ENCODE measurements at regions not wholly inside any gene's neighbourhood (a gene's known extent, or its start where the extent isn't known, plus 50 kb on each side); places are given as distances from the start of the nearest gene placed in this dataset.

DNA sequence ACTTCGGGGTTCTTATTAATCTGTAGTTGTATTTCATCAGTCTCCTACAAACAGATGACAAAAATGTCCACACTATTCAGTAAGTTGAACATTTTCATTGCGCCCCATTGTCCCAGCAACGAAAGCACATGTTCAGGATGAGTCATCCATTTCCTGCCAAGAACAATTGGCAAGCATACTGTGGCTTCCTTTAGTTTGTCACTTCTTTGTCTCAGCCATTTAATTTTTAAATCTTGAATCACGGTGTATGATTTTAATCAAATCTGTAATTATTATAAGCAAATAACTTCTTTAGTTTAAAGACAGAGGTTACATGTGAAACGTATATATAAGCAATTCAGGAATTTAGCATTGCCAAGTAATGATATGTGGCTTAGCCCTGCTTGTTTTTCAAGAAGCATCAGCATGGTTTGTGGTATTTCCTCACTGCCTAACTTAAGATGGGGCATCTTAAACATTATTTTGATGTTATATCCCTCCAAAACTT, 211.3 kb upstream of the KRR1 start (continued):
- TF ChIP-seq IFI16 (CRISPR knock-in tag; IDR thresholded peaks at IDR 0.05) (no peak), RBFOX2 (IDR thresholded peaks at IDR 0.05; ENCODE audit: low read depth, low read length) (no peak), FOS (IDR thresholded peaks at IDR 0.05; ENCODE audit: extremely low read depth, insufficient read length) (peak; percentile 36), HMG20A (CRISPR knock-in tag; conservative IDR thresholded peaks at IDR 0.05) (no peak), ZNF311 (CRISPR knock-in tag; IDR thresholded peaks at IDR 0.05) (peak; percentile 63; the same call in 1 of the 2 replicates), HCFC1 (IDR thresholded peaks at IDR 0.05; ENCODE audit: low read depth, low read length) (no peak), SIRT6 (IDR thresholded peaks at IDR 0.05; ENCODE audit: low read depth, low read length) (no peak), TRIM28 (IDR thresholded peaks at IDR 0.05) (no peak), ZFP30 (CRISPR knock-in tag; IDR thresholded peaks at IDR 0.05; ENCODE audit: borderline replicate concordance) (no peak), ELF2 (CRISPR knock-in tag; IDR thresholded peaks at IDR 0.05) (no peak), ZNF347 (CRISPR knock-in tag; IDR thresholded peaks at IDR 0.05; ENCODE audit: low read depth) (no peak), ZNF24 (IDR thresholded peaks at IDR 0.05) (no peak), ZFX (CRISPR knock-in tag; IDR thresholded peaks at IDR 0.05) (no peak), SMAD3 (CRISPR knock-in tag; conservative IDR thresholded peaks at IDR 0.05) (0 out of 2 replicates have a peak, but pooled peaks have one; percentile 35)
- TF ChIP-seq, protein P1, sequence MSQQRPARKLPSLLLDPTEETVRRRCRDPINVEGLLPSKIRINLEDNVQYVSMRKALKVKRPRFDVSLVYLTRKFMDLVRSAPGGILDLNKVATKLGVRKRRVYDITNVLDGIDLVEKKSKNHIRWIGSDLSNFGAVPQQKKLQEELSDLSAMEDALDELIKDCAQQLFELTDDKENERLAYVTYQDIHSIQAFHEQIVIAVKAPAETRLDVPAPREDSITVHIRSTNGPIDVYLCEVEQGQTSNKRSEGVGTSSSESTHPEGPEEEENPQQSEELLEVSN (IDR thresholded peaks at IDR 0.05; ENCODE audit: borderline replicate concordance in 1 of 2, extremely low read depth in 1 of 2, insufficient read depth in 1 of 2, insufficient read length in 1 of 2, low read depth in 1 of 2, low read length in 1 of 2, poor library complexity in 1 of 2, severe bottlenecking in 1 of 2) = peak in 1 of 2 experiments; percentile 56
- TF ChIP-seq, protein P2, sequence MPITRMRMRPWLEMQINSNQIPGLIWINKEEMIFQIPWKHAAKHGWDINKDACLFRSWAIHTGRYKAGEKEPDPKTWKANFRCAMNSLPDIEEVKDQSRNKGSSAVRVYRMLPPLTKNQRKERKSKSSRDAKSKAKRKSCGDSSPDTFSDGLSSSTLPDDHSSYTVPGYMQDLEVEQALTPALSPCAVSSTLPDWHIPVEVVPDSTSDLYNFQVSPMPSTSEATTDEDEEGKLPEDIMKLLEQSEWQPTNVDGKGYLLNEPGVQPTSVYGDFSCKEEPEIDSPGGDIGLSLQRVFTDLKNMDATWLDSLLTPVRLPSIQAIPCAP (CRISPR knock-in tag; IDR thresholded peaks at IDR 0.05; ENCODE audit: borderline replicate concordance) = no peak
- TF ChIP-seq, protein P3, sequence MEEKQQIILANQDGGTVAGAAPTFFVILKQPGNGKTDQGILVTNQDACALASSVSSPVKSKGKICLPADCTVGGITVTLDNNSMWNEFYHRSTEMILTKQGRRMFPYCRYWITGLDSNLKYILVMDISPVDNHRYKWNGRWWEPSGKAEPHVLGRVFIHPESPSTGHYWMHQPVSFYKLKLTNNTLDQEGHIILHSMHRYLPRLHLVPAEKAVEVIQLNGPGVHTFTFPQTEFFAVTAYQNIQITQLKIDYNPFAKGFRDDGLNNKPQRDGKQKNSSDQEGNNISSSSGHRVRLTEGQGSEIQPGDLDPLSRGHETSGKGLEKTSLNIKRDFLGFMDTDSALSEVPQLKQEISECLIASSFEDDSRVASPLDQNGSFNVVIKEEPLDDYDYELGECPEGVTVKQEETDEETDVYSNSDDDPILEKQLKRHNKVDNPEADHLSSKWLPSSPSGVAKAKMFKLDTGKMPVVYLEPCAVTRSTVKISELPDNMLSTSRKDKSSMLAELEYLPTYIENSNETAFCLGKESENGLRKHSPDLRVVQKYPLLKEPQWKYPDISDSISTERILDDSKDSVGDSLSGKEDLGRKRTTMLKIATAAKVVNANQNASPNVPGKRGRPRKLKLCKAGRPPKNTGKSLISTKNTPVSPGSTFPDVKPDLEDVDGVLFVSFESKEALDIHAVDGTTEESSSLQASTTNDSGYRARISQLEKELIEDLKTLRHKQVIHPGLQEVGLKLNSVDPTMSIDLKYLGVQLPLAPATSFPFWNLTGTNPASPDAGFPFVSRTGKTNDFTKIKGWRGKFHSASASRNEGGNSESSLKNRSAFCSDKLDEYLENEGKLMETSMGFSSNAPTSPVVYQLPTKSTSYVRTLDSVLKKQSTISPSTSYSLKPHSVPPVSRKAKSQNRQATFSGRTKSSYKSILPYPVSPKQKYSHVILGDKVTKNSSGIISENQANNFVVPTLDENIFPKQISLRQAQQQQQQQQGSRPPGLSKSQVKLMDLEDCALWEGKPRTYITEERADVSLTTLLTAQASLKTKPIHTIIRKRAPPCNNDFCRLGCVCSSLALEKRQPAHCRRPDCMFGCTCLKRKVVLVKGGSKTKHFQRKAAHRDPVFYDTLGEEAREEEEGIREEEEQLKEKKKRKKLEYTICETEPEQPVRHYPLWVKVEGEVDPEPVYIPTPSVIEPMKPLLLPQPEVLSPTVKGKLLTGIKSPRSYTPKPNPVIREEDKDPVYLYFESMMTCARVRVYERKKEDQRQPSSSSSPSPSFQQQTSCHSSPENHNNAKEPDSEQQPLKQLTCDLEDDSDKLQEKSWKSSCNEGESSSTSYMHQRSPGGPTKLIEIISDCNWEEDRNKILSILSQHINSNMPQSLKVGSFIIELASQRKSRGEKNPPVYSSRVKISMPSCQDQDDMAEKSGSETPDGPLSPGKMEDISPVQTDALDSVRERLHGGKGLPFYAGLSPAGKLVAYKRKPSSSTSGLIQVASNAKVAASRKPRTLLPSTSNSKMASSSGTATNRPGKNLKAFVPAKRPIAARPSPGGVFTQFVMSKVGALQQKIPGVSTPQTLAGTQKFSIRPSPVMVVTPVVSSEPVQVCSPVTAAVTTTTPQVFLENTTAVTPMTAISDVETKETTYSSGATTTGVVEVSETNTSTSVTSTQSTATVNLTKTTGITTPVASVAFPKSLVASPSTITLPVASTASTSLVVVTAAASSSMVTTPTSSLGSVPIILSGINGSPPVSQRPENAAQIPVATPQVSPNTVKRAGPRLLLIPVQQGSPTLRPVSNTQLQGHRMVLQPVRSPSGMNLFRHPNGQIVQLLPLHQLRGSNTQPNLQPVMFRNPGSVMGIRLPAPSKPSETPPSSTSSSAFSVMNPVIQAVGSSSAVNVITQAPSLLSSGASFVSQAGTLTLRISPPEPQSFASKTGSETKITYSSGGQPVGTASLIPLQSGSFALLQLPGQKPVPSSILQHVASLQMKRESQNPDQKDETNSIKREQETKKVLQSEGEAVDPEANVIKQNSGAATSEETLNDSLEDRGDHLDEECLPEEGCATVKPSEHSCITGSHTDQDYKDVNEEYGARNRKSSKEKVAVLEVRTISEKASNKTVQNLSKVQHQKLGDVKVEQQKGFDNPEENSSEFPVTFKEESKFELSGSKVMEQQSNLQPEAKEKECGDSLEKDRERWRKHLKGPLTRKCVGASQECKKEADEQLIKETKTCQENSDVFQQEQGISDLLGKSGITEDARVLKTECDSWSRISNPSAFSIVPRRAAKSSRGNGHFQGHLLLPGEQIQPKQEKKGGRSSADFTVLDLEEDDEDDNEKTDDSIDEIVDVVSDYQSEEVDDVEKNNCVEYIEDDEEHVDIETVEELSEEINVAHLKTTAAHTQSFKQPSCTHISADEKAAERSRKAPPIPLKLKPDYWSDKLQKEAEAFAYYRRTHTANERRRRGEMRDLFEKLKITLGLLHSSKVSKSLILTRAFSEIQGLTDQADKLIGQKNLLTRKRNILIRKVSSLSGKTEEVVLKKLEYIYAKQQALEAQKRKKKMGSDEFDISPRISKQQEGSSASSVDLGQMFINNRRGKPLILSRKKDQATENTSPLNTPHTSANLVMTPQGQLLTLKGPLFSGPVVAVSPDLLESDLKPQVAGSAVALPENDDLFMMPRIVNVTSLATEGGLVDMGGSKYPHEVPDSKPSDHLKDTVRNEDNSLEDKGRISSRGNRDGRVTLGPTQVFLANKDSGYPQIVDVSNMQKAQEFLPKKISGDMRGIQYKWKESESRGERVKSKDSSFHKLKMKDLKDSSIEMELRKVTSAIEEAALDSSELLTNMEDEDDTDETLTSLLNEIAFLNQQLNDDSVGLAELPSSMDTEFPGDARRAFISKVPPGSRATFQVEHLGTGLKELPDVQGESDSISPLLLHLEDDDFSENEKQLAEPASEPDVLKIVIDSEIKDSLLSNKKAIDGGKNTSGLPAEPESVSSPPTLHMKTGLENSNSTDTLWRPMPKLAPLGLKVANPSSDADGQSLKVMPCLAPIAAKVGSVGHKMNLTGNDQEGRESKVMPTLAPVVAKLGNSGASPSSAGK (IDR thresholded peaks at IDR 0.05) = peak; percentile 93
